Sigmoid colon (tissue), 6 donors: ENCODE measurements at regions not wholly inside any gene's neighbourhood (a gene's known extent, or its start where the extent isn't known, plus 50 kb on each side); places are given as distances from the start of the nearest gene placed in this dataset.

Experiments used
- DNase-seq: peaks from one replicate; pipeline ENCODE4 v3.0.0-alpha.2; 2019
- H3K27ac ChIP-seq, 4 donors: fragments of 200-600 bp; sonication (generic); one replicate each; pipeline ENCODE4 v1.5.1; 2016 to 2019; ENCODE audit warnings: mild to moderate bottlenecking in 1 of 4
- H3K27me3 ChIP-seq, 3 donors: fragments of 200-600 bp; sonication (generic); one replicate each; pipeline ENCODE4 v1.5.1; 2019; ENCODE audit warnings: mild to moderate bottlenecking in 1 of 3
- H3K36me3 ChIP-seq, 4 donors: fragments of 200-600 bp; sonication (generic); one replicate each; pipeline ENCODE4 v1.5.1; 2016 to 2019
- H3K4me1 ChIP-seq, 4 donors: fragments of 200-600 bp; sonication (generic); one replicate each; pipeline ENCODE4 v1.5.1; 2017 to 2019
- H3K4me3 ChIP-seq, 4 donors: fragments of 200-600 bp; sonication (generic); one replicate each; pipeline ENCODE4 v1.5.1; 2017 to 2019; ENCODE audit warnings: mild to moderate bottlenecking in 2 of 4, moderate library complexity in 1 of 4
- H3K9me3 ChIP-seq, 4 donors: fragments of 200-600 bp in 3 of 4; sonication (generic) in 3 of 4; one replicate each; pipeline versions ENCODE4 v1.5.1 to v1.6.1; 2013 to 2019
- EP300 ChIP-seq, 4 donors: sonication (generic); formaldehyde crosslinking; IDR thresholded peaks; one replicate each; pipeline ENCODE4 v1.6.1; 2017; ENCODE audit warnings: antibody characterized with exemption in 4 of 4
- POLR2A ChIP-seq, 2 donors: fragments of 450-650 bp; IDR thresholded peaks; one replicate each; pipeline ENCODE4 v1.6.1; 2016; ENCODE audit warnings: antibody characterized with exemption in 2 of 2, mild to moderate bottlenecking in 2 of 2, moderate library complexity in 2 of 2
- POLR2AphosphoS5 ChIP-seq, 4 donors: sonication (generic); formaldehyde crosslinking; IDR thresholded peaks; one replicate each; pipeline ENCODE4 v1.6.1; 2017; ENCODE audit warnings: antibody characterized with exemption in 4 of 4
- WGBS, 2 donors: extraction: QIAGEN DNeasy Blood & Tissue Kit; methylation state at CpG; one replicate each; pipeline ENCODE4 v1.1.7; 2013; 5-methylcytosine and 5-hydroxymethylcytosine counted together
- intact Hi-C: fragments of 100-400 bp; cut with DNase I; formaldehyde crosslinking; loops from one replicate; pipeline ENCODE4 v1.15.1; 2023
- TF ChIP-seq, protein P1 (sequence below), 4 experiments: fragments of 450-650 bp in 3 of 4; fragments of 200-600 bp in 1 of 4; IDR thresholded peaks; one replicate each; pipeline ENCODE4 v1.5.1; 2016 to 2019; ENCODE audit warnings: antibody characterized with exemption in 4 of 4, mild to moderate bottlenecking in 3 of 4, moderate library complexity in 2 of 4
- donor health status: healthy with polysubstance abuse.
- donor health status: healthy.

DNA sequence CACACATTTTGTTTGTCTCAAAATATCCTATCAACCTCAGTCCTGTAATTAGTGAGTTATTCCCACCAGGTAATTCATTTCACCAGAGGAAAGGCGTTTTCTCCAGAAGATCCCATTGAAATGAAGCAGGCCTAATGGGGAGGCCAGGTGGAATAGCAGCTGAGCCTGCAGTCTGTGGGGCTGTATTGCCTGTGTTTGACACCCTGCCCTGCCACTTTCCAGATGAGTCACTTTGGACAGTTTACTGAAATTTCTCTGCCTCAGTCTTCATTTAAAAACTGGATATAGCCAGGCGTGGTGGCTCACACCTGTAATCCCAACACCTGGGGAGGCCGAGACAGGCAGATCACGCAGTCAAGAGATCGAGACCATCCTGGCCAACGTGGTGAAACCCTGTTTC lies 78.1 kb upstream of the PPP2R5A start:
- intact Hi-C loops: no loop called here
- DNase-seq: no peak
- no peak for TF ChIP-seq POLR2AphosphoS5 (IDR thresholded peaks at IDR 0.05)
- TF ChIP-seq, protein P1, sequence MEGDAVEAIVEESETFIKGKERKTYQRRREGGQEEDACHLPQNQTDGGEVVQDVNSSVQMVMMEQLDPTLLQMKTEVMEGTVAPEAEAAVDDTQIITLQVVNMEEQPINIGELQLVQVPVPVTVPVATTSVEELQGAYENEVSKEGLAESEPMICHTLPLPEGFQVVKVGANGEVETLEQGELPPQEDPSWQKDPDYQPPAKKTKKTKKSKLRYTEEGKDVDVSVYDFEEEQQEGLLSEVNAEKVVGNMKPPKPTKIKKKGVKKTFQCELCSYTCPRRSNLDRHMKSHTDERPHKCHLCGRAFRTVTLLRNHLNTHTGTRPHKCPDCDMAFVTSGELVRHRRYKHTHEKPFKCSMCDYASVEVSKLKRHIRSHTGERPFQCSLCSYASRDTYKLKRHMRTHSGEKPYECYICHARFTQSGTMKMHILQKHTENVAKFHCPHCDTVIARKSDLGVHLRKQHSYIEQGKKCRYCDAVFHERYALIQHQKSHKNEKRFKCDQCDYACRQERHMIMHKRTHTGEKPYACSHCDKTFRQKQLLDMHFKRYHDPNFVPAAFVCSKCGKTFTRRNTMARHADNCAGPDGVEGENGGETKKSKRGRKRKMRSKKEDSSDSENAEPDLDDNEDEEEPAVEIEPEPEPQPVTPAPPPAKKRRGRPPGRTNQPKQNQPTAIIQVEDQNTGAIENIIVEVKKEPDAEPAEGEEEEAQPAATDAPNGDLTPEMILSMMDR (IDR thresholded peaks at IDR 0.05): no peak
- TF ChIP-seq EP300 (IDR thresholded peaks at IDR 0.05): no peak
- no peak for TF ChIP-seq POLR2A (IDR thresholded peaks at IDR 0.05)
- Histone ChIP-seq H3K9me3 (no peaks in the 10 kb centered on the region), H3K4me1 (no peaks in the 10 kb centered on the region), H3K27ac (no peak overlapping the region), H3K27me3 (no peaks in the 10 kb centered on the region), H3K36me3 (no peaks in the 10 kb centered on the region), H3K4me3 (no peak overlapping the region)
- WGBS, 2 donors: 89 to 91% methylated on average over 6 of the region's 6 CpGs

DNA sequence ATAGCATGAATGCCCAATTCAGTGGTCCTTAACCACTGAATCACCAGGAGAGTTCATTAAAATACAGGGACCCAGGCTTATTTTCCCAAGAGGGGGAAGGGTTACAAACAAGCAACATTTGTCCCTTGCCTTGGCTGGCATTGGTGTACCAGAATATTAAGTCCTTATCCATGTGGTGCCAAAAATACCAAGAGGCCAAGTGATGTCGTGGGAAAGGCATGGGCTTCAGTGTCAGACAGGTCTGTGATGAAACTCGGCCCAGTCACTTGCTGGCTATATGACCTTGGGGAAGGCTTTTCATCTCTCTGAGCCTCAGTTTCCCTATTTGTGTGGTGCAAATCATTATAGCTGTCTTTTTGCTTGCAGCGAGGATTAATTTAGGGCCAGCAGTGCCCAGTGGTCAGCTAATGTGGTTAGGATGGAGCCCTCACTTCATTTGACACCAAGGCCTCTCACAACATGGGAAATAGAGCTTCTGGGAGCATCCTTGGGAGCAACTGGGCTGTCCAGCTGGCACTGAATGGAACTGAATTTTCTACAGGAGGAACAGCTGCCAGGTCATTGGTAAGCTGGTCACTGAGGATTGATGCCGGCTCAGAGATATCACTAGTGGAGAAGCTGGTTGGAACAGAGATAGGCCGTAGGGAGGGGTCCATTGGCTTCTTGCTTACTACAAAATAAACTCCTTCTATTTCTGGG lies 77.2 kb upstream of the PPP2R5A start:
- intact Hi-C loops: no loop called here
- DNase-seq: no peak
- no peaks in the 10 kb centered on the region for H3K4me1 ChIP-seq
- H3K4me3 ChIP-seq: no peak overlapping the region
- WGBS, 2 donors: 93 to 95% methylated on average over 5 of the region's 5 CpGs
- no peak overlapping the region for H3K27ac ChIP-seq
- no peaks in the 10 kb centered on the region for H3K27me3 ChIP-seq
- H3K9me3 ChIP-seq: no peaks in the 10 kb centered on the region
- TF ChIP-seq EP300 (IDR thresholded peaks at IDR 0.05): no peak
- TF ChIP-seq POLR2AphosphoS5 (IDR thresholded peaks at IDR 0.05): no peak
- TF ChIP-seq POLR2A (IDR thresholded peaks at IDR 0.05): no peak
- TF ChIP-seq, protein P1 (IDR thresholded peaks at IDR 0.05): no peak
- H3K36me3 ChIP-seq: no peaks in the 10 kb centered on the region

- H3K27me3 ChIP-seq: no peaks in the 10 kb centered on the region
- H3K9me3 ChIP-seq: no peaks in the 10 kb centered on the region
- no peak for TF ChIP-seq POLR2A (IDR thresholded peaks at IDR 0.05)
- no peaks in the 10 kb centered on the region for H3K36me3 ChIP-seq
- no peak overlapping the region for H3K27ac ChIP-seq
- WGBS, 2 donors: 75 to 76% methylated on average over 2 of the region's 2 CpGs
- intact Hi-C loops: no loop called here
- no peak for DNase-seq
- H3K4me1 ChIP-seq: no peaks in the 10 kb centered on the region
- no peak overlapping the region for H3K4me3 ChIP-seq
These were observed 76.1 kb upstream of the PPP2R5A start for GRCh38 chr1:212208978-212209644.

DNA sequence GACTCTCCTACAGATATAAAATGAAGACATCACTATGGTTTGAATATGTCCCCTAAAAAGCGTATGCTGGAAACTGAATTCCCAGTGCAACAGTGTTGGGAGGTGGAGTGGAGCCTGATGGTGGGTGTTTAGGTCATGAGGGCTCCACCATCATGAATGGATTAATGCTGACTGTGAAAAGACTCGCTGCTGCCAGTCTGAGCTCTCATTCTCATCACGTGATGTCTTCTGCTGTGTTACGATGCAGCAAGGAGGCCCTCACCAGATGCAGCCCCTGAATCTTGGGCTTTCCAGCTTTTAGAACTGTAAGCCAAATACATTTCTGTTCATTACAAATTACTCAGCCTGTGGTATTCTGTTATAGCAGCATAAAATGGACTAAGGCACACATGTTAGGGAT lies 73.8 kb upstream of the PPP2R5A start:
- intact Hi-C loops: no loop called here
- TF ChIP-seq, protein P1 (IDR thresholded peaks at IDR 0.05): no peak
- TF ChIP-seq POLR2AphosphoS5 (IDR thresholded peaks at IDR 0.05) (no peak), POLR2A (IDR thresholded peaks at IDR 0.05) (no peak)

GRCh38 chr1:212212343-212212742 lies 72.9 kb upstream of the PPP2R5A start:
- 97 to 98% methylated on average over 4 of the region's 4 CpGs for WGBS, 2 donors
- TF ChIP-seq POLR2A (IDR thresholded peaks at IDR 0.05) (no peak), EP300 (IDR thresholded peaks at IDR 0.05) (no peak), POLR2AphosphoS5 (IDR thresholded peaks at IDR 0.05) (no peak)
- TF ChIP-seq, protein P1 (IDR thresholded peaks at IDR 0.05): no peak
- H3K4me1 ChIP-seq: no peaks in the 10 kb centered on the region
- no peak overlapping the region for H3K27ac ChIP-seq
- no peaks in the 10 kb centered on the region for H3K27me3 ChIP-seq
- intact Hi-C loops: no loop called here
- no peaks in the 10 kb centered on the region for H3K36me3 ChIP-seq
- H3K9me3 ChIP-seq: no peaks in the 10 kb centered on the region
- no peak for DNase-seq
- no peak overlapping the region for H3K4me3 ChIP-seq

More for the DNA sequence above, 73.8 kb upstream of the PPP2R5A start:
- Histone ChIP-seq H3K4me1 (no peaks in the 10 kb centered on the region), H3K27me3 (no peaks in the 10 kb centered on the region), H3K36me3 (no peaks in the 10 kb centered on the region), H3K9me3 (no peaks in the 10 kb centered on the region), H3K4me3 (no peak overlapping the region), H3K27ac (no peak overlapping the region)
- no peak for DNase-seq
- 98% methylated on average over 4 of the region's 4 CpGs for WGBS, 2 donors
